Astrocyte (in vitro differentiated cells and primary cell): ENCODE measurements at regions not wholly inside any gene's neighbourhood (a gene's known extent, or its start where the extent isn't known, plus 50 kb on each side); places are given as distances from the start of the nearest gene placed in this dataset.
A peak's percentile ranks its signal among the peaks of the same experiment; 100 is the strongest.

Experiments
- DNase-seq: peaks from one replicate; pipeline ENCODE4 v3.0.0-alpha.2; 2010; ENCODE audit warnings: low read depth
- FAIRE-seq: peaks from 2 replicates; lab custom pipeline; 2011; peaks lifted over from hg19 to GRCh38; lab: Jason Lieb, UNC
- H2AFZ ChIP-seq: 2 replicates; pipeline ENCODE4 v1.6.0; 2012; ENCODE audit warnings: low read depth, low read length, inconsistent platforms
- H3K27ac ChIP-seq: 2 replicates; pipeline ENCODE4 v1.5.1; 2011; ENCODE audit warnings: low read depth, low read length, inconsistent platforms
- H3K27me3 ChIP-seq: 2 replicates; pipeline ENCODE4 v1.6.0; 2011; ENCODE audit warnings: low read length, inconsistent platforms; ENCODE audit not compliant: insufficient read depth
- H3K36me3 ChIP-seq: 2 replicates; pipeline ENCODE4 v1.5.1; 2011; ENCODE audit warnings: low read length, inconsistent platforms; ENCODE audit not compliant: insufficient read depth
- H3K4me1 ChIP-seq: 2 replicates; pipeline ENCODE4 v1.5.1; 2011; ENCODE audit warnings: low read length, inconsistent platforms; ENCODE audit not compliant: insufficient read depth
- H3K4me2 ChIP-seq: 2 replicates; pipeline ENCODE4 v1.6.0; 2012; ENCODE audit warnings: low read length, inconsistent platforms
- H3K4me3 ChIP-seq: 2 replicates; pipeline ENCODE4 v1.5.1; 2011; ENCODE audit warnings: low read depth, mild to moderate bottlenecking, low read length, inconsistent platforms; ENCODE audit not compliant: insufficient read depth
- H3K79me2 ChIP-seq: 2 replicates; pipeline ENCODE4 v1.6.0; 2012; ENCODE audit warnings: mild to moderate bottlenecking, low read length, inconsistent platforms; ENCODE audit not compliant: insufficient read depth
- H3K9ac ChIP-seq: 2 replicates; pipeline ENCODE4 v1.6.0; 2012; ENCODE audit warnings: mild to moderate bottlenecking, low read length, inconsistent platforms
- H3K9me3 ChIP-seq: 2 replicates; pipeline ENCODE4 v1.5.1; 2012; ENCODE audit warnings: low read depth, mild to moderate bottlenecking, low read length, inconsistent platforms; ENCODE audit not compliant: insufficient read depth
- H4K20me1 ChIP-seq: 2 replicates; pipeline ENCODE4 v1.6.0; 2012; ENCODE audit warnings: low read length, inconsistent platforms; ENCODE audit not compliant: insufficient read depth
- H3K27ac Mint-ChIP-seq: one replicate; pipeline ENCODE4 v1.8.0; 2021; ENCODE audit warnings: mild to moderate bottlenecking, mixed read lengths; ENCODE audit not compliant: unreplicated experiment
- H3K27me3 Mint-ChIP-seq: one replicate; pipeline ENCODE4 v1.8.0; 2021; ENCODE audit warnings: low read depth, mixed read lengths; ENCODE audit not compliant: unreplicated experiment
- H3K36me3 Mint-ChIP-seq: one replicate; pipeline ENCODE4 v1.8.0; 2021; ENCODE audit warnings: low read depth, mixed read lengths; ENCODE audit not compliant: unreplicated experiment
- H3K4me1 Mint-ChIP-seq: one replicate; pipeline ENCODE4 v1.8.0; 2021; ENCODE audit warnings: low read depth, mixed read lengths; ENCODE audit not compliant: unreplicated experiment
- H3K4me3 Mint-ChIP-seq: one replicate; pipeline ENCODE4 v1.8.0; 2021; ENCODE audit warnings: mild to moderate bottlenecking, moderate library complexity, mixed read lengths; ENCODE audit not compliant: unreplicated experiment
- H3K9me3 Mint-ChIP-seq: one replicate; pipeline ENCODE4 v1.8.0; 2021; ENCODE audit warnings: mild to moderate bottlenecking, mixed read lengths; ENCODE audit not compliant: unreplicated experiment
- EZH2 ChIP-seq: IDR thresholded peaks from 2 replicates; pipeline ENCODE4 v1.6.1; 2012; ENCODE audit warnings: mild to moderate bottlenecking, low read length, inconsistent platforms; ENCODE audit not compliant: insufficient read depth
- TF ChIP-seq, protein P1 (sequence below): IDR thresholded peaks from 2 replicates; pipeline ENCODE4 v1.5.1; 2011; ENCODE audit warnings: low read depth, mild to moderate bottlenecking, inconsistent platforms, low read length, moderate library complexity; ENCODE audit not compliant: insufficient read depth

DNA sequence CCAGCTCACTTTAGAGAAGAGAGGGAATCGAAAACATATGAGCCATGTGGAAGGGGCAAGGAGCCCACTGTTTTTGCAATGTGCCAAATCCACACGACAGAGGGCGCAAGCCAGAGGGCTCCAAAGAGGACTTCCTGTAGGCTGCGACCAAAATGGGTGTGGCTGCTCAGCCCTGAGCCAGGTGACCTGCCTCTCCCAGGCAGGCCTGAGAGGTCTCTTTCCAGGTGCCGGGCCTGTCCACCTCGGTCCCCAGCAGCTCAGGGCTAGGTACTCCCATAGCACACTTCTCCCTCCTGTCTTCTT, 153.8 kb downstream of the TTC32 start:
- H3K36me3 ChIP-seq = no peaks in the 10 kb centered on the region
- no peak overlapping the region for H3K4me3 ChIP-seq
- Mint-ChIP-seq H3K4me1 (peaks cover 7% of the 10 kb centered on the region), H3K27me3 (peaks cover 26% of the 10 kb centered on the region), H3K36me3 (no peaks in the 10 kb centered on the region), H3K4me3 (no peak overlapping the region), H3K9me3 (no peaks in the 10 kb centered on the region), H3K27ac (no peak overlapping the region)
- H3K4me1 ChIP-seq = peaks cover 11% of the 10 kb centered on the region
- H4K20me1 ChIP-seq = no peaks in the 10 kb centered on the region
- H3K9me3 ChIP-seq = no peaks in the 10 kb centered on the region
- H3K9ac ChIP-seq = no peak overlapping the region
- H3K27me3 ChIP-seq = peaks cover 2% of the 10 kb centered on the region
- FAIRE-seq = no peak
- no peak overlapping the region for H3K4me2 ChIP-seq
- DNase-seq = no peak
- TF ChIP-seq EZH2 = no peak
- TF ChIP-seq, protein P1, sequence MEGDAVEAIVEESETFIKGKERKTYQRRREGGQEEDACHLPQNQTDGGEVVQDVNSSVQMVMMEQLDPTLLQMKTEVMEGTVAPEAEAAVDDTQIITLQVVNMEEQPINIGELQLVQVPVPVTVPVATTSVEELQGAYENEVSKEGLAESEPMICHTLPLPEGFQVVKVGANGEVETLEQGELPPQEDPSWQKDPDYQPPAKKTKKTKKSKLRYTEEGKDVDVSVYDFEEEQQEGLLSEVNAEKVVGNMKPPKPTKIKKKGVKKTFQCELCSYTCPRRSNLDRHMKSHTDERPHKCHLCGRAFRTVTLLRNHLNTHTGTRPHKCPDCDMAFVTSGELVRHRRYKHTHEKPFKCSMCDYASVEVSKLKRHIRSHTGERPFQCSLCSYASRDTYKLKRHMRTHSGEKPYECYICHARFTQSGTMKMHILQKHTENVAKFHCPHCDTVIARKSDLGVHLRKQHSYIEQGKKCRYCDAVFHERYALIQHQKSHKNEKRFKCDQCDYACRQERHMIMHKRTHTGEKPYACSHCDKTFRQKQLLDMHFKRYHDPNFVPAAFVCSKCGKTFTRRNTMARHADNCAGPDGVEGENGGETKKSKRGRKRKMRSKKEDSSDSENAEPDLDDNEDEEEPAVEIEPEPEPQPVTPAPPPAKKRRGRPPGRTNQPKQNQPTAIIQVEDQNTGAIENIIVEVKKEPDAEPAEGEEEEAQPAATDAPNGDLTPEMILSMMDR = no peak
- H3K27ac ChIP-seq = no peak overlapping the region
- H2AFZ ChIP-seq = no peak overlapping the region
- no peaks in the 10 kb centered on the region for H3K79me2 ChIP-seq

DNA sequence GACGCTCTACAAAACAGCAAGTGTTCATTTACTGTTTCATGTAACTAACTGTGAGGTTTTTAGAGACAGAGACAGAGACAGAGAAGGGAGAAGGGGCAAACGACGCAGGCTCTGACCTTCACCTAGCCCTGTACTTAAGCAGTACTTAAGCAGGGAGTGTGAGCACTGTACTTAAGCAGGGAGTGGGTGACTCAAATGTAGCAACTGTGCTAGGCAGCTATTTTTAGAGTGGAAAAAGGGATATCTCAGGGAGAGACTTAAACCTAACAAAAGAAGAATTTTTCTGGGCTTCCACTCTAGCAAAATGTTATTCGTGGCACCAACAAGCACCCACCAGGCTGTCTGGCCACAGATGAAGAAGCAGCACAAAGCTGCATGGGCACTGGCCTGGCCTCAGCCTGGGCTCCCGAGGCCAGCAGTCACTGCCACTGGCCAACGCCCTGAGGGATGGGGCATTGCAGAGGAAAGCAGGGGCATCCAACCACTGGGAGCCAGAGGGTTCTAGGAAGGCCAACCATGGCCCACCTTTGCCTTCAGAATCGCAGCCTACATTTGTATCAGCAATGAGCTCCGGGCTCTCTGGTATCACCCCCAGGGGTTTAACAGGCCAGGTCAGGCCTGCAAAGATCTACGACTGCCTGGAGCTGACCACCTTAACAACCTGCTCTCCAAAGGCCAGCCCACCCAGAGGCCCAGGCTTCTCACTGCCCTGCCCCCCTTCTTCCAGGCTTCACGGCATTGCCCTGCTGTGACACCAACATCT, 154.3 kb downstream of the TTC32 start:
- H3K79me2 ChIP-seq = no peaks in the 10 kb centered on the region
- Mint-ChIP-seq H3K4me3 (no peak overlapping the region), H3K36me3 (no peaks in the 10 kb centered on the region), H3K27me3 (peaks cover 26% of the 10 kb centered on the region), H3K9me3 (no peaks in the 10 kb centered on the region), H3K27ac (no peak overlapping the region), H3K4me1 (peaks cover 7% of the 10 kb centered on the region)
- no peak overlapping the region for H3K27ac ChIP-seq
- peaks cover 2% of the 10 kb centered on the region for H3K27me3 ChIP-seq
- peaks cover 11% of the 10 kb centered on the region for H3K4me1 ChIP-seq
- FAIRE-seq (peak; percentile 78), DNase-seq (peak; percentile 52)
- no peaks in the 10 kb centered on the region for H3K36me3 ChIP-seq
- H3K9me3 ChIP-seq = no peaks in the 10 kb centered on the region
- H2AFZ ChIP-seq = peak overlapping the region; percentile 26
- H3K9ac ChIP-seq = no peak overlapping the region
- TF ChIP-seq, protein P1 = no peak
- no peak for TF ChIP-seq EZH2
- no peak overlapping the region for H3K4me3 ChIP-seq
- H4K20me1 ChIP-seq = no peaks in the 10 kb centered on the region
- H3K4me2 ChIP-seq = no peak overlapping the region

DNA sequence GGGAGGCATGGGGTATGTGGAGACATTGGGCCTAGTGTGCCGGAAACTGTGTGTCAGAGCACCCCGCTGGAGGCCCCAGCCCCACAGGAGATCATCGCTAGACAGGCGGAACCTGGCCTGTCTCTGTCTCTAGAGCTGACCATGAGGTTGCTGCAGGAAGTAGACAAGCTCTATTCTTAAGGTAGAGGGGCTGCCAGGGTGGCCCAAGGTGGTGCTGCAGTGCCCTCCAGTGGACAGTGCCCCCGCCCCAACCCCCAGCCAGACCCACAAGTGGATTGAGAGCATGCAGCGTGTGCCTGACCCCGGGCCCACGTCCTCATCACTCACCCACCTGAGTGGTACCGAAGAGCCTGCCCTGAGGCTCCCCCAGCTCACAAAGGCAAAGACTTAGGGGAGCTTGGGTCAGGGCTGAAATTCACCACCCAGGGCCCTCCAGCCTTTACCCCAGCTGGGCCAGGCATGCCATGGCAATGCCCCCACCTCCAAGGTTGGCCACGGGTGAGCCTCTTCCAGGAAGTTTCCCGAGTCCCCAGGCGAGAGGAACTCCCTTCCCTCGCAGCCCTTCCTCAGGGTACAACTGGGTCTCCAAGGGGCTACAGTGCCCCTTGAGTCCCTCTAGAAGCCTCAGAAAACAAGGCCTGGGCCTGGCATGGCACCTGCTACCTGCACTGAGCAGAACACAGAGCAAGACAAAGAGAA, 155.0 kb downstream of the TTC32 start:
- TF ChIP-seq, protein P1 = peak; percentile 17
- no peak for TF ChIP-seq EZH2
- H3K4me3 ChIP-seq = no peak overlapping the region
- no peak for FAIRE-seq
- Mint-ChIP-seq H3K27me3 (peaks cover 26% of the 10 kb centered on the region), H3K9me3 (no peaks in the 10 kb centered on the region), H3K4me1 (peaks cover 7% of the 10 kb centered on the region), H3K36me3 (no peaks in the 10 kb centered on the region), H3K4me3 (no peak overlapping the region), H3K27ac (no peak overlapping the region)
- H3K27ac ChIP-seq = no peak overlapping the region
- H3K27me3 ChIP-seq = peaks cover 2% of the 10 kb centered on the region
- peaks cover 11% of the 10 kb centered on the region for H3K4me1 ChIP-seq
- no peaks in the 10 kb centered on the region for H3K9me3 ChIP-seq
- no peaks in the 10 kb centered on the region for H3K36me3 ChIP-seq
- H4K20me1 ChIP-seq = no peaks in the 10 kb centered on the region
- no peak for DNase-seq
- no peak overlapping the region for H3K9ac ChIP-seq
- no peaks in the 10 kb centered on the region for H3K79me2 ChIP-seq
- no peak overlapping the region for H2AFZ ChIP-seq
- no peak overlapping the region for H3K4me2 ChIP-seq
